Cardiac muscle cell (in vitro differentiated cells and primary cell): ENCODE measurements at regions not wholly inside any gene's neighbourhood (a gene's known extent, or its start where the extent isn't known, plus 50 kb on each side); places are given as distances from the start of the nearest gene placed in this dataset.

ENCODE experiments used
- DNase-seq, 2 donors: peaks; one replicate each; pipeline versions ENCODE4 v3.0.0 to v3.0.0-alpha.2; 2010 to 2017; ENCODE audit warnings: low read depth in 1 of 2, low spot score in 1 of 2
- H3K27ac ChIP-seq: fragments of 200-600 bp; sonication (generic); 2 replicates; pipeline ENCODE4 v1.5.1; 2016
- H3K27me3 ChIP-seq: fragments of 200-600 bp; sonication (generic); 2 replicates; pipeline ENCODE4 v1.6.0; 2016; ENCODE audit warnings: control low read depth
- H3K36me3 ChIP-seq: fragments of 200-600 bp; sonication (generic); 2 replicates; pipeline ENCODE4 v1.5.1; 2016; ENCODE audit warnings: control low read depth
- H3K4me1 ChIP-seq: fragments of 200-600 bp; sonication (generic); 2 replicates; pipeline ENCODE4 v1.8.1; 2017; ENCODE audit warnings: low read depth, mild to moderate bottlenecking, mixed run types
- H3K4me3 ChIP-seq: fragments of 200-600 bp; sonication (generic); 2 replicates; pipeline ENCODE4 v1.5.1; 2016; ENCODE audit warnings: mild to moderate bottlenecking
- H3K9me3 ChIP-seq: fragments of 200-600 bp; sonication (generic); 2 replicates; pipeline ENCODE4 v1.5.1; 2017; ENCODE audit warnings: low read depth, mild to moderate bottlenecking, control low read depth
- CTCF ChIP-seq: IDR thresholded peaks from 2 replicates; pipeline ENCODE4 v1.5.1; 2012; ENCODE audit warnings: low read depth, mild to moderate bottlenecking, low read length

GRCh38 chr2:16275661-16276060 is 335.3 kb downstream of the MYCN start:
- DNase-seq = no peak
- Histone ChIP-seq H3K4me3 (no peak overlapping the region), H3K27ac (no peak overlapping the region), H3K36me3 (no peaks in the 10 kb centered on the region), H3K27me3 (no peaks in the 10 kb centered on the region), H3K4me1 (peaks cover 7% of the 10 kb centered on the region), H3K9me3 (no peaks in the 10 kb centered on the region)
- TF ChIP-seq CTCF = no peak

DNA sequence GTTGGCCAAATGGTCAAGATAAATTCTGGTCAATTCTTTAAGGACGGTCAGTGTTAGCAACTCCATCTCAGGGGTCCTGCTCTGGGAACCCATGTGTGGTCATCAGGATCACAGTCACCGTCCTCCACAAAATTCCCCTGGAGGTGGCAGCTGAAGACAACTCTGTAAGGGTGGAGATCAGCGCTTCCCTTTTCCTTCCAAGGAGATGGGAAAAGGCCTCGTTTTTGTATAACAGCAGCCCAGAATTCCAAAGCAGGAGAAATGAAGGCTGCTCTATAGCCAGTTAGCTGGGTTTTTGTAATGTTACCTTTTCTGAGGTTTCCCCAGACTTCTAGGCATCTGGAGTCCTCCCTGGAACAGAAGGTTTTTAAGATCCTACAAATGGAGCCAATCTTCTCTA is 334.8 kb downstream of the MYCN start:
- Histone ChIP-seq H3K4me1 (peaks cover 7% of the 10 kb centered on the region), H3K4me3 (no peak overlapping the region), H3K36me3 (no peaks in the 10 kb centered on the region), H3K27ac (no peak overlapping the region), H3K27me3 (no peaks in the 10 kb centered on the region), H3K9me3 (no peaks in the 10 kb centered on the region)
- no peak for TF ChIP-seq CTCF
- DNase-seq = no peak

- TF ChIP-seq CTCF = no peak
- no peak for DNase-seq
- peaks cover 7% of the 10 kb centered on the region for H3K4me1 ChIP-seq
These were observed 332.8 kb downstream of the MYCN start for GRCh38 chr2:16273111-16273510.

DNA sequence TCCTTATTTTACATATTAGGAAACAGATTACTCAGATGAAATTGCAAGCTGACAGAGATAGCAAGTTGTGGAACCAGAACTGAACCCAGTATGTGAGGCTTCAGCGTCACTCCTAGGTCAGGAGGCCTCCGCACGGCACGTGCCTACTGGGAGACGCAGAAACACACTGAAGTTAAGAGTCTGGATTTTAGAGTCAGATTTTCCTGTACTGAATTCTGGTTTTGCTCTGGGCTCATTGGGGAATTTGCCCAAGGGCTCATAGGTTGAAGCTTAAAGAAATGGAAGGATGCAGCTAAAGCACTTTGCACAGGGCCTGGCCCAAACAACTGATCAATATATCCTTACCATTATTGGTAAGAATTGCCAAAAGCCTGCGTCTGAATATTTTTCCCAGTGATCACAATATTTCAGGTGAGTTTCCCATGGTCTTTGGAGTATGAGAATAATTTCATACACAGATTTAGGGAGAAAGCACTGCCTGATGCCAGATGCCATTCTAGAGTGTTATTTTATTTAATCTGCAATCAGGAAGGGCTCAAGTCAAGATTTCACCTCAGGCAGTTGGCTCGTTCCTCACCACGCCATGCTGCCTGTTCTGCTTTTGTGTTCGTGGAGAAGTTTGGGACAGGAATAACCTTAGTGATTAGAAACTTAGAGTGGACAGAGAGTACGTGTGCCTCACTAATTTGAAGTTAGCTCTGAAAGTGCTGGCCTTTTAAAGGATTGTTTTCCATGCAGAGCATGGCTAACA is 331.9 kb downstream of the MYCN start:
- Histone ChIP-seq H3K36me3 (no peaks in the 10 kb centered on the region), H3K27ac (no peak overlapping the region), H3K27me3 (no peaks in the 10 kb centered on the region), H3K4me3 (no peak overlapping the region), H3K4me1 (peaks cover 7% of the 10 kb centered on the region), H3K9me3 (no peaks in the 10 kb centered on the region)
- no peak for DNase-seq
- TF ChIP-seq CTCF = no peak

More at GRCh38 chr2:16273111-16273510, 332.8 kb downstream of the MYCN start:
- H3K27ac ChIP-seq = no peak overlapping the region
- no peak overlapping the region for H3K4me3 ChIP-seq
- no peaks in the 10 kb centered on the region for H3K9me3 ChIP-seq
- H3K36me3 ChIP-seq = no peaks in the 10 kb centered on the region
- H3K27me3 ChIP-seq = no peaks in the 10 kb centered on the region

- no peak for DNase-seq
- Histone ChIP-seq H3K9me3 (no peaks in the 10 kb centered on the region), H3K4me1 (peaks cover 7% of the 10 kb centered on the region), H3K4me3 (no peak overlapping the region), H3K36me3 (no peaks in the 10 kb centered on the region), H3K27ac (no peak overlapping the region), H3K27me3 (no peaks in the 10 kb centered on the region)
- TF ChIP-seq CTCF = no peak
These were observed 331.0 kb downstream of the MYCN start for GRCh38 chr2:16271231-16271896.
